ENCODE measurements at regions not wholly inside any gene's neighbourhood (a gene's known extent, or its start where the extent isn't known, plus 50 kb on each side); places are given as distances from the start of the nearest gene placed in this dataset.

DNA sequence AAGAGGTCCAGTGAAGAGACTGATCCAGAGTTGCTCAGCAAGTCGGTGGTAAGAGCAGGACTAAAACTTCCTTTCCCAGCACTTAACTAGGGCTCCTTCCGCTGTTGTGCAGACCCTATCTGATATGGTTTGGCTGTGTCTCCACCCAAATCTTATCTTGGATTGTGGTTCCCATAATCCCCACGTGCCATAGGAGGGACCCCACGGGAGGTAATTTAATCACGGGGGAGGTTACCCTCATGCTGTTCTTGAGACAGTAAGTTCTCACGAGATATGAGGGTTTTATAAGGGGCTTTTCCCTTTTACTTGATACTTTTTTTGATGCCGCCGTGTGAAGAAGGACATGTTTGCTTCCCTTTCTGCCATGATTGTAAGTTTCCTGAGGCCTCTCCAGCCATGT is 221.9 kb upstream of the GLRA1 start:
- TF ChIP-seq, protein P1, sequence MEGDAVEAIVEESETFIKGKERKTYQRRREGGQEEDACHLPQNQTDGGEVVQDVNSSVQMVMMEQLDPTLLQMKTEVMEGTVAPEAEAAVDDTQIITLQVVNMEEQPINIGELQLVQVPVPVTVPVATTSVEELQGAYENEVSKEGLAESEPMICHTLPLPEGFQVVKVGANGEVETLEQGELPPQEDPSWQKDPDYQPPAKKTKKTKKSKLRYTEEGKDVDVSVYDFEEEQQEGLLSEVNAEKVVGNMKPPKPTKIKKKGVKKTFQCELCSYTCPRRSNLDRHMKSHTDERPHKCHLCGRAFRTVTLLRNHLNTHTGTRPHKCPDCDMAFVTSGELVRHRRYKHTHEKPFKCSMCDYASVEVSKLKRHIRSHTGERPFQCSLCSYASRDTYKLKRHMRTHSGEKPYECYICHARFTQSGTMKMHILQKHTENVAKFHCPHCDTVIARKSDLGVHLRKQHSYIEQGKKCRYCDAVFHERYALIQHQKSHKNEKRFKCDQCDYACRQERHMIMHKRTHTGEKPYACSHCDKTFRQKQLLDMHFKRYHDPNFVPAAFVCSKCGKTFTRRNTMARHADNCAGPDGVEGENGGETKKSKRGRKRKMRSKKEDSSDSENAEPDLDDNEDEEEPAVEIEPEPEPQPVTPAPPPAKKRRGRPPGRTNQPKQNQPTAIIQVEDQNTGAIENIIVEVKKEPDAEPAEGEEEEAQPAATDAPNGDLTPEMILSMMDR (IDR thresholded peaks at IDR 0.05), result no peak
- TF ChIP-seq POLR2A (IDR thresholded peaks at IDR 0.05), result no peak
- TF ChIP-seq POLR2AphosphoS5 (IDR thresholded peaks at IDR 0.05), result no peak
